ENCODE measurements at regions not wholly inside any gene's neighbourhood (a gene's known extent, or its start where the extent isn't known, plus 50 kb on each side); places are given as distances from the start of the nearest gene placed in this dataset.

- Histone ChIP-seq H3K4me1 (ENCODE audit: control insufficient read depth in 2 of 2, insufficient read depth in 2 of 2, low read length in 2 of 2) (peaks cover 0 to 3% of the 10 kb centered on the region in 2 donors), H3K4me3 (ENCODE audit: control extremely low read depth in 1 of 5, extremely low read depth in 1 of 5, insufficient read depth in 1 of 5, low read depth in 2 of 5, low read length in 4 of 5) (no peak overlapping the region), H4K20me1 (ENCODE audit: control insufficient read depth, insufficient read depth, low read length, poor library complexity, severe bottlenecking) (no peaks in the 10 kb centered on the region), H3K27me3 (replicated peaks in 1 of 4; ENCODE audit: control extremely low read depth in 1 of 4, control insufficient read depth in 3 of 4, insufficient read depth in 4 of 4, low read length in 3 of 4) (no peaks in the 10 kb centered on the region), H3K9me3 (ENCODE audit: control extremely low read depth in 1 of 3, control insufficient read depth in 2 of 3, insufficient read depth in 1 of 3, low read length in 2 of 3) (peaks cover 0 to 7% (median 2%) of the 10 kb centered on the region in 3 donors), H3K9ac (ENCODE audit: low read length) (no peak overlapping the region), H2AFZ (ENCODE audit: insufficient read depth, low read depth, low read length, poor library complexity, severe bottlenecking) (no peak overlapping the region), H3K79me2 (ENCODE audit: control insufficient read depth, insufficient read depth, low read length) (no peaks in the 10 kb centered on the region), H3K4me2 (replicated peaks; ENCODE audit: low read depth, low read length, poor library complexity, severe bottlenecking) (no peak overlapping the region), H3K36me3 (replicated peaks in 1 of 2; ENCODE audit: control extremely low read depth in 1 of 2, control insufficient read depth in 1 of 2, extremely low read depth in 1 of 2, insufficient read depth in 2 of 2, low read length in 1 of 2) (no peaks in the 10 kb centered on the region), H3K27ac (ENCODE audit: low read length in 2 of 2) (no peak overlapping the region)
- POLR2A ChIA-PET: no interaction called here
- Mint-ChIP-seq H3K4me1 (no peaks in the 10 kb centered on the region), H3K27ac (no peak overlapping the region), H3K27me3 (no peaks in the 10 kb centered on the region), H3K4me3 (no peak overlapping the region), H3K9me3 (ENCODE audit: insufficient read depth) (no peaks in the 10 kb centered on the region)
- DNase-seq (no peak), ATAC-seq (ENCODE audit: low read depth) (no peak)
- TF ChIP-seq CTCF (IDR thresholded peaks at IDR 0.05): no peak
- CTCF ChIA-PET: no interaction called here
- no CpG with 5 or more reads among the region's 2 CpGs for WGBS (ENCODE audit: insufficient coverage)
- intact Hi-C loops (cut with micrococcal nuclease): no loop called here
Measured at GRCh38 chr9:20286154-20286700, 336.1 kb downstream of the MLLT3 start.

- Histone ChIP-seq H3K4me3 (ENCODE audit: control extremely low read depth in 1 of 5, extremely low read depth in 1 of 5, insufficient read depth in 1 of 5, low read depth in 2 of 5, low read length in 4 of 5) (no peak overlapping the region), H4K20me1 (ENCODE audit: control insufficient read depth, insufficient read depth, low read length, poor library complexity, severe bottlenecking) (no peaks in the 10 kb centered on the region), H3K27me3 (replicated peaks in 1 of 4; ENCODE audit: control extremely low read depth in 1 of 4, control insufficient read depth in 3 of 4, insufficient read depth in 4 of 4, low read length in 3 of 4) (no peaks in the 10 kb centered on the region), H3K9me3 (ENCODE audit: control extremely low read depth in 1 of 3, control insufficient read depth in 2 of 3, insufficient read depth in 1 of 3, low read length in 2 of 3) (peaks cover 0 to 4% (median 2%) of the 10 kb centered on the region in 3 donors), H3K79me2 (ENCODE audit: control insufficient read depth, insufficient read depth, low read length) (no peaks in the 10 kb centered on the region), H3K27ac (ENCODE audit: low read length in 2 of 2) (no peak overlapping the region), H3K4me1 (ENCODE audit: control insufficient read depth in 2 of 2, insufficient read depth in 2 of 2, low read length in 2 of 2) (peaks cover 0 to 3% of the 10 kb centered on the region in 2 donors), H3K9ac (ENCODE audit: low read length) (no peak overlapping the region), H3K4me2 (replicated peaks; ENCODE audit: low read depth, low read length, poor library complexity, severe bottlenecking) (no peak overlapping the region), H3K36me3 (replicated peaks in 1 of 2; ENCODE audit: control extremely low read depth in 1 of 2, control insufficient read depth in 1 of 2, extremely low read depth in 1 of 2, insufficient read depth in 2 of 2, low read length in 1 of 2) (no peaks in the 10 kb centered on the region), H2AFZ (ENCODE audit: insufficient read depth, low read depth, low read length, poor library complexity, severe bottlenecking) (no peak overlapping the region)
- Mint-ChIP-seq H3K4me1 (no peaks in the 10 kb centered on the region), H3K4me3 (no peak overlapping the region), H3K27ac (no peak overlapping the region), H3K27me3 (no peaks in the 10 kb centered on the region), H3K9me3 (ENCODE audit: insufficient read depth) (no peaks in the 10 kb centered on the region)
- CTCF ChIA-PET: no interaction called here
- DNase-seq: no peak
- ATAC-seq (ENCODE audit: low read depth): no peak
- no CpG with 5 or more reads among the region's 3 CpGs for WGBS (ENCODE audit: insufficient coverage)
- no peak for TF ChIP-seq CTCF (IDR thresholded peaks at IDR 0.05)
- TF ChIP-seq EZH2 (IDR thresholded peaks at IDR 0.05; ENCODE audit: borderline replicate concordance, insufficient read depth, low read depth, low read length, poor library complexity, severe bottlenecking): no peak
- POLR2A ChIA-PET: no interaction called here
- intact Hi-C loops (cut with micrococcal nuclease): no loop called here
Measured at GRCh38 chr9:20284601-20285289, 337.6 kb downstream of the MLLT3 start.

All from B cell (primary cell).